Retinal pigment epithelial cell (primary cell): ENCODE measurements at regions not wholly inside any gene's neighbourhood (a gene's known extent, or its start where the extent isn't known, plus 50 kb on each side); places are given as distances from the start of the nearest gene placed in this dataset.

ENCODE experiments used
- DNase-seq: peaks from one replicate; pipeline ENCODE4 v3.0.0-alpha.2; 2010; ENCODE audit warnings: low read depth
- H3K4me3 ChIP-seq: 2 replicates; pipeline ENCODE4 v1.5.1; 2011; ENCODE audit warnings: mild to moderate bottlenecking, low read length, control low read depth, moderate library complexity
- CTCF ChIP-seq: conservative IDR thresholded peaks from 2 replicates; pipeline ENCODE4 v1.5.1; 2011; ENCODE audit warnings: low read depth, low read length, control low read depth, inconsistent platforms

- H3K4me3 ChIP-seq = no peak overlapping the region
- no peak for DNase-seq
- TF ChIP-seq CTCF = no peak
Measured at GRCh38 chr1:5029136-5029535, 374.7 kb downstream of the AJAP1 start.

GRCh38 chr1:5012249-5012648 is 357.8 kb downstream of the AJAP1 start:
- no peak for DNase-seq
- H3K4me3 ChIP-seq = no peak overlapping the region
- no peak for TF ChIP-seq CTCF

- no peak overlapping the region for H3K4me3 ChIP-seq
- DNase-seq = no peak
- no peak for TF ChIP-seq CTCF
Measured at GRCh38 chr1:5010656-5011055, 356.2 kb downstream of the AJAP1 start.

- no peak for DNase-seq
- H3K4me3 ChIP-seq = no peak overlapping the region
- no peak for TF ChIP-seq CTCF
Measured at GRCh38 chr1:5010236-5010635, 355.8 kb downstream of the AJAP1 start.

GRCh38 chr1:5009376-5010065 is 355.1 kb downstream of the AJAP1 start:
- no peak for TF ChIP-seq CTCF
- DNase-seq = no peak
- no peak overlapping the region for H3K4me3 ChIP-seq

- TF ChIP-seq CTCF = no peak
- H3K4me3 ChIP-seq = no peak overlapping the region
- no peak for DNase-seq
Measured at GRCh38 chr1:5005171-5005570, 350.8 kb downstream of the AJAP1 start.

GRCh38 chr1:5002676-5003075 is 348.3 kb downstream of the AJAP1 start:
- no peak for TF ChIP-seq CTCF
- no peak overlapping the region for H3K4me3 ChIP-seq
- no peak for DNase-seq
